ENCODE measurements at regions not wholly inside any gene's neighbourhood (a gene's known extent, or its start where the extent isn't known, plus 50 kb on each side); places are given as distances from the start of the nearest gene placed in this dataset.

GRCh38 chr3:154953538-154953937, 126.6 kb upstream of the MME start:
- H2AFZ ChIP-seq (ENCODE audit: low read depth, low read length), result no peak overlapping the region
- H4K20me1 ChIP-seq (ENCODE audit: insufficient read depth, low read length), result no peaks in the 10 kb centered on the region
- no peaks in the 10 kb centered on the region for H3K79me2 ChIP-seq (ENCODE audit: insufficient read depth, low read length)
- FAIRE-seq (no peak), DNase-seq (ENCODE audit: low read depth) (no peak)
- Mint-ChIP-seq H3K36me3 (ENCODE audit: low read depth, unreplicated experiment) (peaks cover 5% of the 10 kb centered on the region), H3K4me1 (ENCODE audit: low read depth, unreplicated experiment) (peaks cover 10% of the 10 kb centered on the region), H3K27me3 (ENCODE audit: low read depth, unreplicated experiment) (no peaks in the 10 kb centered on the region), H3K4me3 (ENCODE audit: unreplicated experiment) (no peak overlapping the region), H3K27ac (ENCODE audit: unreplicated experiment) (peak overlapping the region; percentile 24), H3K9me3 (ENCODE audit: unreplicated experiment) (peaks cover 8% of the 10 kb centered on the region)
- H3K4me1 ChIP-seq (ENCODE audit: insufficient read depth, low read length), result no peaks in the 10 kb centered on the region
- no peaks in the 10 kb centered on the region for H3K9me3 ChIP-seq (ENCODE audit: insufficient read depth, low read depth, low read length)
- no peaks in the 10 kb centered on the region for H3K36me3 ChIP-seq (ENCODE audit: insufficient read depth, low read length)
- no peak overlapping the region for H3K9ac ChIP-seq (ENCODE audit: low read length)
- H3K27ac ChIP-seq (ENCODE audit: low read depth, low read length), result no peak overlapping the region
- no peaks in the 10 kb centered on the region for H3K27me3 ChIP-seq (ENCODE audit: insufficient read depth, low read length)
- TF ChIP-seq EZH2 (IDR thresholded peaks at IDR 0.05; ENCODE audit: insufficient read depth, low read length) (no peak), CTCF (IDR thresholded peaks at IDR 0.05; ENCODE audit: insufficient read depth, low read depth, low read length) (no peak)
- H3K4me2 ChIP-seq (ENCODE audit: low read length), result no peak overlapping the region
- H3K4me3 ChIP-seq (ENCODE audit: insufficient read depth, low read depth, low read length), result no peak overlapping the region

GRCh38 chr3:154952553-154952952, 127.6 kb upstream of the MME start:
- DNase-seq (ENCODE audit: low read depth) (no peak), FAIRE-seq (no peak)
- H3K27ac ChIP-seq (ENCODE audit: low read depth, low read length), result no peak overlapping the region
- H4K20me1 ChIP-seq (ENCODE audit: insufficient read depth, low read length), result no peaks in the 10 kb centered on the region
- no peaks in the 10 kb centered on the region for H3K79me2 ChIP-seq (ENCODE audit: insufficient read depth, low read length)
- no peaks in the 10 kb centered on the region for H3K36me3 ChIP-seq (ENCODE audit: insufficient read depth, low read length)
- peaks cover 11% of the 10 kb centered on the region for H3K9me3 Mint-ChIP-seq (ENCODE audit: unreplicated experiment)
- H3K4me3 Mint-ChIP-seq (ENCODE audit: unreplicated experiment), result no peak overlapping the region
- no peak for TF ChIP-seq EZH2 (IDR thresholded peaks at IDR 0.05; ENCODE audit: insufficient read depth, low read length)
- TF ChIP-seq CTCF (IDR thresholded peaks at IDR 0.05; ENCODE audit: insufficient read depth, low read depth, low read length), result no peak
- no peaks in the 10 kb centered on the region for H3K9me3 ChIP-seq (ENCODE audit: insufficient read depth, low read depth, low read length)
- H3K27me3 ChIP-seq (ENCODE audit: insufficient read depth, low read length), result no peaks in the 10 kb centered on the region
- H2AFZ ChIP-seq (ENCODE audit: low read depth, low read length), result no peak overlapping the region
- no peaks in the 10 kb centered on the region for H3K27me3 Mint-ChIP-seq (ENCODE audit: low read depth, unreplicated experiment)
- H3K4me1 ChIP-seq (ENCODE audit: insufficient read depth, low read length), result no peaks in the 10 kb centered on the region
- H3K4me2 ChIP-seq (ENCODE audit: low read length), result no peak overlapping the region
- no peak overlapping the region for H3K27ac Mint-ChIP-seq (ENCODE audit: unreplicated experiment)
- peaks cover 10% of the 10 kb centered on the region for H3K4me1 Mint-ChIP-seq (ENCODE audit: low read depth, unreplicated experiment)
- no peak overlapping the region for H3K4me3 ChIP-seq (ENCODE audit: insufficient read depth, low read depth, low read length)
- H3K9ac ChIP-seq (ENCODE audit: low read length), result no peak overlapping the region
- peaks cover 5% of the 10 kb centered on the region for H3K36me3 Mint-ChIP-seq (ENCODE audit: low read depth, unreplicated experiment)

- Mint-ChIP-seq H3K9me3 (ENCODE audit: unreplicated experiment) (peaks cover 16% of the 10 kb centered on the region), H3K4me1 (ENCODE audit: low read depth, unreplicated experiment) (no peaks in the 10 kb centered on the region), H3K4me3 (ENCODE audit: unreplicated experiment) (no peak overlapping the region), H3K27me3 (ENCODE audit: low read depth, unreplicated experiment) (no peaks in the 10 kb centered on the region), H3K27ac (ENCODE audit: unreplicated experiment) (no peak overlapping the region), H3K36me3 (ENCODE audit: low read depth, unreplicated experiment) (peaks cover 2% of the 10 kb centered on the region)
- H3K9me3 ChIP-seq (ENCODE audit: insufficient read depth, low read depth, low read length), result no peaks in the 10 kb centered on the region
- no peaks in the 10 kb centered on the region for H3K4me1 ChIP-seq (ENCODE audit: insufficient read depth, low read length)
- H3K4me3 ChIP-seq (ENCODE audit: insufficient read depth, low read depth, low read length), result no peak overlapping the region
- no peak overlapping the region for H3K27ac ChIP-seq (ENCODE audit: low read depth, low read length)
- DNase-seq (ENCODE audit: low read depth), result no peak
- H3K79me2 ChIP-seq (ENCODE audit: insufficient read depth, low read length), result no peaks in the 10 kb centered on the region
- H3K9ac ChIP-seq (ENCODE audit: low read length), result no peak overlapping the region
- H3K4me2 ChIP-seq (ENCODE audit: low read length), result no peak overlapping the region
- no peaks in the 10 kb centered on the region for H3K27me3 ChIP-seq (ENCODE audit: insufficient read depth, low read length)
- no peak overlapping the region for H2AFZ ChIP-seq (ENCODE audit: low read depth, low read length)
- no peaks in the 10 kb centered on the region for H3K36me3 ChIP-seq (ENCODE audit: insufficient read depth, low read length)
- FAIRE-seq, result no peak
- no peaks in the 10 kb centered on the region for H4K20me1 ChIP-seq (ENCODE audit: insufficient read depth, low read length)
- TF ChIP-seq EZH2 (IDR thresholded peaks at IDR 0.05; ENCODE audit: insufficient read depth, low read length) (no peak), CTCF (IDR thresholded peaks at IDR 0.05; ENCODE audit: insufficient read depth, low read depth, low read length) (no peak)
Observed at GRCh38 chr3:154943981-154944380, 136.1 kb upstream of the MME start.

Measured in astrocyte (in vitro differentiated cells and primary cell).